HepG2 (cell line): ENCODE measurements at regions not wholly inside any gene's neighbourhood (a gene's known extent, or its start where the extent isn't known, plus 50 kb on each side); places are given as distances from the start of the nearest gene placed in this dataset.

Experiments
- ATAC-seq: fragments of 200-7000 bp; cut with Tn5 transposase; 3 replicates; pipeline ENCODE4 v1.9.1; 2020; ENCODE audit warnings: mild to moderate bottlenecking, moderate library complexity
- BruUV-seq: library from RNA; stranded (reverse); fragments of 400-500 nt; replicated peaks from 2 replicates; lab custom pipeline; 2021; lab: Mats Ljungman, UMichigan
- CTCF ChIA-PET: fragments of 300-600 bp; formaldehyde crosslinking; extraction: SDS; loops from one replicate; lab custom pipeline; 2021; ENCODE audit warnings: low total read pairs, inconsistent platforms, low intra/inter-chr PET ratio; lab: Yijun Ruan, JAX
- POLR2A ChIA-PET: fragments of 350-600 bp; sonication (Branson Sonifier 250); formaldehyde crosslinking; loops from one replicate; lab custom pipeline; 2020; ENCODE audit warnings: antibody characterized with exemption, inconsistent platforms; lab: Yijun Ruan, JAX
- DNase-seq: peaks from one replicate; pipeline ENCODE4 v3.0.0-alpha.2; 2015; ENCODE audit warnings: low spot score
- FAIRE-seq: peaks from 3 replicates; lab custom pipeline; 2011; peaks lifted over from hg19 to GRCh38; lab: Jason Lieb, UNC
- H2AFZ ChIP-seq: one replicate; pipeline ENCODE4 v1.6.1; 2011; ENCODE audit warnings: low read length, inconsistent platforms
- H3K27ac ChIP-seq: fragments of 300-600 bp; 3 replicates; pipeline ENCODE4 v1.8.0; 2011; ENCODE audit warnings: mixed run types, mild to moderate bottlenecking, mixed read lengths, low read length, inconsistent platforms; ENCODE audit not compliant: insufficient read depth; ENCODE audit errors: extremely low read length
- H3K27me3 ChIP-seq, 2 experiments: fragments of 200-600 bp in 1 of 2; 2 replicates in 1 of 2; 3 replicates in 1 of 2; pipeline versions ENCODE4 v1.6.0 to v1.8.0; 2011; ENCODE audit warnings: low read length in 2 of 2, mild to moderate bottlenecking in 2 of 2, moderate library complexity in 2 of 2, inconsistent platforms in 1 of 2; ENCODE audit not compliant: insufficient read depth in 2 of 2, control insufficient read depth in 1 of 2
- H3K36me3 ChIP-seq, 2 experiments: fragments of 200-600 bp in 1 of 2; replicated peaks in 1 of 2; 2 replicates in 1 of 2; 3 replicates in 1 of 2; pipeline versions ENCODE4 v1.5.1 to v1.8.0; 2011; ENCODE audit warnings: low read length in 2 of 2, inconsistent platforms in 1 of 2; ENCODE audit not compliant: insufficient read depth in 2 of 2, control insufficient read depth in 1 of 2
- H3K4me1 ChIP-seq: 2 replicates; pipeline ENCODE4 v1.5.1; 2012; ENCODE audit warnings: low read length, inconsistent platforms; ENCODE audit not compliant: insufficient read depth
- H3K4me2 ChIP-seq: 2 replicates; pipeline ENCODE4 v1.6.0; 2011; ENCODE audit warnings: low read depth, low read length, inconsistent platforms
- H3K4me3 ChIP-seq, 3 experiments: fragments of 200-600 bp in 1 of 3; sonication (generic), shearing (Covaris generic) in 1 of 3; replicated peaks in 1 of 3; 2 replicates each; pipeline ENCODE4 v1.5.1; 2011 to 2016; ENCODE audit warnings: low read length in 3 of 3, inconsistent platforms in 2 of 3, low read depth in 2 of 3, mild to moderate bottlenecking in 2 of 3, control low read depth in 1 of 3, mixed read lengths in 1 of 3; ENCODE audit not compliant: insufficient read depth in 1 of 3
- H3K79me2 ChIP-seq: one replicate; pipeline ENCODE4 v1.6.1; 2011; ENCODE audit warnings: low read length, inconsistent platforms; ENCODE audit not compliant: insufficient read depth
- H3K9ac ChIP-seq: 2 replicates; pipeline ENCODE4 v1.6.0; 2011; ENCODE audit warnings: mild to moderate bottlenecking, low read depth, low read length, inconsistent platforms; ENCODE audit not compliant: insufficient read depth
- H3K9me3 ChIP-seq: 2 replicates; pipeline ENCODE4 v1.5.1; 2012; ENCODE audit warnings: mild to moderate bottlenecking, low read length
- H4K20me1 ChIP-seq: 2 replicates; pipeline ENCODE4 v1.6.0; 2011; ENCODE audit warnings: inconsistent platforms, mild to moderate bottlenecking, low read length, moderate library complexity; ENCODE audit not compliant: insufficient read depth
- ATM ChIP-seq: fragments of 450-650 bp; IDR thresholded peaks from 2 replicates; pipeline ENCODE4 v1.7.1; 2017; ENCODE audit warnings: mild to moderate bottlenecking, borderline replicate concordance
- EEA1 ChIP-seq: sonication (generic); formaldehyde crosslinking; IDR thresholded peaks from 2 replicates; pipeline ENCODE4 v1.5.1; 2020; ENCODE audit warnings: mild to moderate bottlenecking, missing genetic modification reagents, borderline replicate concordance
- FOXM1 ChIP-seq: sonication (generic); formaldehyde crosslinking; IDR thresholded peaks from 2 replicates; pipeline ENCODE4 v1.5.0; 2020; ENCODE audit warnings: missing genetic modification reagents
- GATAD2A ChIP-seq: IDR thresholded peaks from 2 replicates; pipeline ENCODE4 v1.6.1; 2016
- HNF4A ChIP-seq: sonication (generic); formaldehyde crosslinking; IDR thresholded peaks from 2 replicates; pipeline ENCODE4 v1.4.0; 2020; ENCODE audit warnings: missing genetic modification reagents
- JUNB ChIP-seq: sonication (generic); formaldehyde crosslinking; IDR thresholded peaks from 2 replicates; pipeline ENCODE4 v1.8.0; 2022; ENCODE audit warnings: missing genetic modification reagents, mild to moderate bottlenecking, borderline replicate concordance
- MLLT10 ChIP-seq: sonication (generic); formaldehyde crosslinking; IDR thresholded peaks from 2 replicates; pipeline ENCODE4 v1.4.0; 2020; ENCODE audit warnings: missing genetic modification reagents
- PAXIP1 ChIP-seq: sonication (generic); formaldehyde crosslinking; conservative IDR thresholded peaks from 2 replicates; pipeline ENCODE4 v1.4.0; 2020; ENCODE audit warnings: mild to moderate bottlenecking, missing genetic modification reagents, moderate library complexity
- RXRB ChIP-seq: IDR thresholded peaks from 2 replicates; pipeline ENCODE4 v1.6.1; 2016; ENCODE audit warnings: borderline replicate concordance, missing genetic modification reagents, missing compliant biosample characterization
- WIZ ChIP-seq: sonication (generic); formaldehyde crosslinking; IDR thresholded peaks from 2 replicates; pipeline ENCODE4 v1.5.1; 2020; ENCODE audit warnings: mild to moderate bottlenecking, missing genetic modification reagents
- ZFP37 ChIP-seq: sonication (generic); formaldehyde crosslinking; IDR thresholded peaks from 2 replicates; pipeline ENCODE4 v1.4.0; 2020; ENCODE audit warnings: missing genetic modification reagents, borderline replicate concordance
- ZNF12 ChIP-seq: sonication (generic); formaldehyde crosslinking; IDR thresholded peaks from 2 replicates; pipeline ENCODE4 v1.5.0; 2020; ENCODE audit warnings: missing genetic modification reagents
- ZNF136 ChIP-seq: sonication (generic); formaldehyde crosslinking; IDR thresholded peaks from 2 replicates; pipeline ENCODE4 v1.8.1; 2022; ENCODE audit warnings: low read depth, mild to moderate bottlenecking, moderate library complexity, missing genetic modification reagents
- ZNF234 ChIP-seq: sonication (generic); formaldehyde crosslinking; conservative IDR thresholded peaks from 2 replicates; pipeline ENCODE4 v1.5.1; 2020; ENCODE audit warnings: mild to moderate bottlenecking, missing genetic modification reagents
- ZNF33A ChIP-seq: sonication (generic); formaldehyde crosslinking; IDR thresholded peaks from 2 replicates; pipeline ENCODE4 v1.5.1; 2020; ENCODE audit warnings: missing genetic modification reagents, mild to moderate bottlenecking, moderate library complexity, borderline replicate concordance
- ZNF34 ChIP-seq: sonication (generic); formaldehyde crosslinking; IDR thresholded peaks from 2 replicates; pipeline ENCODE4 v1.4.0; 2020; ENCODE audit warnings: mild to moderate bottlenecking, missing genetic modification reagents, borderline replicate concordance
- ZNF670 ChIP-seq: sonication (generic); formaldehyde crosslinking; IDR thresholded peaks from 2 replicates; pipeline ENCODE4 v1.8.0; 2022; ENCODE audit warnings: mild to moderate bottlenecking, missing genetic modification reagents, borderline replicate concordance
- ZNF776 ChIP-seq: sonication (generic); formaldehyde crosslinking; IDR thresholded peaks from 2 replicates; pipeline ENCODE4 v1.4.0; 2020; ENCODE audit warnings: mild to moderate bottlenecking, missing genetic modification reagents
- WGBS: methylation state at CpG from one replicate; pipeline ENCODE4 v1.1.6; 2017; ENCODE audit warnings: low lambda C conversion rate; 5-methylcytosine and 5-hydroxymethylcytosine counted together
- in situ Hi-C: cut with HindIII; loops from 2 replicates; pipeline ENCODE4 v1.10.0; 2017; ENCODE audit warnings: low pct_unique_long_range_greater_than_20kb; ENCODE audit not compliant: extremely low pct_ligation_motif_present
- intact Hi-C: fragments of 100-400 bp; cut with micrococcal nuclease; formaldehyde crosslinking; loops from one replicate; pipeline ENCODE4 v1.10.0; 2022; ENCODE audit not compliant: unreplicated experiment

GRCh38 chr6:134719286-134719685 is 230.6 kb downstream of the ALDH8A1 start:
- POLR2A ChIA-PET: no interaction called here
- no peak for FAIRE-seq
- no peak overlapping the region for H3K27ac ChIP-seq

More at GRCh38 chr6:134719286-134719685, 230.6 kb downstream of the ALDH8A1 start:
- in situ Hi-C loops: no loop called here
- intact Hi-C loops: no loop called here
- CTCF ChIA-PET: no interaction called here
- ATAC-seq (no peak), DNase-seq (no peak)
- Histone ChIP-seq H3K79me2 (no peaks in the 10 kb centered on the region), H3K36me3 (no peaks in the 10 kb centered on the region), H3K27me3 (no peaks in the 10 kb centered on the region), H3K4me2 (no peak overlapping the region), H2AFZ (no peak overlapping the region), H4K20me1 (no peaks in the 10 kb centered on the region), H3K4me3 (no peak overlapping the region), H3K9me3 (no peaks in the 10 kb centered on the region), H3K9ac (no peak overlapping the region), H3K4me1 (no peaks in the 10 kb centered on the region)
- no TSS peak for BruUV-seq
- 28% methylated on average over 6 of the region's 6 CpGs for WGBS
- TF ChIP-seq ATM (no peak), ZNF234 (CRISPR knock-in tag) (no peak), WIZ (CRISPR knock-in tag) (no peak), HNF4A (CRISPR knock-in tag) (no peak), MLLT10 (CRISPR knock-in tag) (no peak), ZNF34 (CRISPR knock-in tag) (no peak), ZFP37 (CRISPR knock-in tag) (no peak), ZNF33A (CRISPR knock-in tag) (no peak), ZNF12 (CRISPR knock-in tag) (no peak), FOXM1 (CRISPR knock-in tag) (no peak), JUNB (CRISPR knock-in tag) (no peak), RXRB (CRISPR knock-in tag) (no peak), ZNF776 (CRISPR knock-in tag) (no peak), ZNF670 (CRISPR knock-in tag) (no peak), PAXIP1 (CRISPR knock-in tag) (no peak), GATAD2A (CRISPR knock-in tag) (no peak), EEA1 (CRISPR knock-in tag) (no peak), ZNF136 (CRISPR knock-in tag) (no peak)
